ENCODE measurements at regions not wholly inside any gene's neighbourhood (a gene's known extent, or its start where the extent isn't known, plus 50 kb on each side); places are given as distances from the start of the nearest gene placed in this dataset.

- Histone ChIP-seq H2AFZ (ENCODE audit: low read length) (no peak overlapping the region), H2AK5ac (ENCODE audit: low read depth, low read length) (no peak overlapping the region), H3K4ac (ENCODE audit: low read length) (no peak overlapping the region), H3K4me1 (ENCODE audit: control insufficient read depth in 2 of 2, insufficient read depth in 1 of 2, low read depth in 1 of 2, low read length in 2 of 2) (peaks cover 0 to 4% of the 10 kb centered on the region in 2 donors), H4K8ac (ENCODE audit: low read depth, low read length) (no peak overlapping the region), H2BK5ac (ENCODE audit: low read length) (no peak overlapping the region), H3K18ac (ENCODE audit: low read length) (no peak overlapping the region), H3K4me3 (ENCODE audit: low read length in 2 of 2) (no peak overlapping the region), H3K9me3 (replicated peaks in 1 of 2; ENCODE audit: control insufficient read depth in 2 of 2, insufficient read depth in 1 of 2, low read depth in 1 of 2, low read length in 2 of 2) (no peaks in the 10 kb centered on the region), H3K36me3 (replicated peaks in 1 of 2; ENCODE audit: control insufficient read depth in 2 of 2, insufficient read depth in 2 of 2, low read length in 2 of 2) (no peaks in the 10 kb centered on the region), H3K4me2 (ENCODE audit: insufficient read depth, low read length, poor library complexity, severe bottlenecking) (no peak overlapping the region), H3K23ac (ENCODE audit: low read depth, low read length, poor library complexity) (no peak overlapping the region), H3K79me1 (ENCODE audit: low read depth, low read length) (no peaks in the 10 kb centered on the region), H2BK120ac (ENCODE audit: low read depth, low read length) (no peak overlapping the region), H2BK15ac (ENCODE audit: low read length) (no peak overlapping the region), H3K14ac (ENCODE audit: low read length) (no peak overlapping the region), H2BK12ac (ENCODE audit: low read length) (no peak overlapping the region), H3K9ac (ENCODE audit: low read depth, low read length, poor library complexity) (no peak overlapping the region), H3K27me3 (ENCODE audit: control insufficient read depth in 3 of 3, insufficient read depth in 3 of 3, low read depth in 1 of 3, low read length in 3 of 3) (no peaks in the 10 kb centered on the region), H4K91ac (ENCODE audit: low read depth, low read length, poor library complexity) (no peak overlapping the region), H3K27ac (replicated peaks; ENCODE audit: low read length) (no peak overlapping the region)
- WGBS, 2 donors (ENCODE audit: extremely low coverage in 2 of 2, insufficient read length in 2 of 2, insufficient replicate concordance in 1 of 2) = no CpG with 5 or more reads among the region's 2 CpGs
- DNase-seq (ENCODE audit: low spot score) = no peak
Measured at GRCh38 chr3:94379264-94379663, 316.4 kb downstream of the NSUN3 start.

GRCh38 chr3:94394885-94395284 lies 332.0 kb downstream of the NSUN3 start:
- no peak overlapping the region for H2BK120ac ChIP-seq (ENCODE audit: low read depth, low read length)
- no peak overlapping the region for H2AK5ac ChIP-seq (ENCODE audit: low read depth, low read length)

DNA sequence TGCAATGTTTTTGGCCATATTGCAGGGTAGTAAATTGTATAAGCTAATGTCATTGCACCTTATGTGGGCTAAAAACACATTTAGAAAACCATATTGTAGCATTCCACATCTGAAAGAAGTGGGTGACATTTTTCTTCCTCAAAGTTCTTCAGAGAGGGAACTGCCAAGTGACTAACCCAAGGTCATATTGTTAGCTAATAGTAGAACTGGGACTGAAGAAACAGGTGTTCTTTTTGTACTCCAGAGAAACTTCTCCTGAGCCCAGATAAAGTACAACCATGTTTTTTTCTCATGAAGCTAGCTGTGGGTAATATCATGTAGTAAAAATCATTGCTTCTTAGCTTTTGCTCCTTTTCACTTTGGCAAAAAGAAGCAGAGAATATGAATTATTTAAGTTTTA lies 333.0 kb downstream of the NSUN3 start:
- Histone ChIP-seq H3K4me2 (ENCODE audit: insufficient read depth, low read length, poor library complexity, severe bottlenecking) (no peak overlapping the region), H2AFZ (ENCODE audit: low read length) (no peak overlapping the region), H3K36me3 (replicated peaks in 1 of 2; ENCODE audit: control insufficient read depth in 2 of 2, insufficient read depth in 2 of 2, low read length in 2 of 2) (no peaks in the 10 kb centered on the region), H3K4me1 (ENCODE audit: control insufficient read depth in 2 of 2, insufficient read depth in 1 of 2, low read depth in 1 of 2, low read length in 2 of 2) (no peaks in the 10 kb centered on the region), H3K9me3 (replicated peaks in 1 of 2; ENCODE audit: control insufficient read depth in 2 of 2, insufficient read depth in 1 of 2, low read depth in 1 of 2, low read length in 2 of 2) (no peaks in the 10 kb centered on the region), H4K8ac (ENCODE audit: low read depth, low read length) (no peak overlapping the region), H3K18ac (ENCODE audit: low read length) (no peak overlapping the region), H3K4ac (ENCODE audit: low read length) (no peak overlapping the region), H3K4me3 (ENCODE audit: low read length in 2 of 2) (no peak overlapping the region), H2BK12ac (ENCODE audit: low read length) (no peak overlapping the region), H3K23ac (ENCODE audit: low read depth, low read length, poor library complexity) (no peak overlapping the region), H3K9ac (ENCODE audit: low read depth, low read length, poor library complexity) (no peak overlapping the region), H2AK5ac (ENCODE audit: low read depth, low read length) (no peak overlapping the region), H3K27me3 (ENCODE audit: control insufficient read depth in 3 of 3, insufficient read depth in 3 of 3, low read depth in 1 of 3, low read length in 3 of 3) (no peaks in the 10 kb centered on the region), H4K91ac (ENCODE audit: low read depth, low read length, poor library complexity) (no peak overlapping the region), H2BK5ac (ENCODE audit: low read length) (no peak overlapping the region), H3K79me1 (ENCODE audit: low read depth, low read length) (no peaks in the 10 kb centered on the region), H3K14ac (ENCODE audit: low read length) (no peak overlapping the region), H2BK15ac (ENCODE audit: low read length) (no peak overlapping the region), H3K27ac (replicated peaks; ENCODE audit: low read length) (no peak overlapping the region), H2BK120ac (ENCODE audit: low read depth, low read length) (no peak overlapping the region)
- DNase-seq (ENCODE audit: low spot score) = no peak

More at GRCh38 chr3:94394885-94395284, 332.0 kb downstream of the NSUN3 start:
- H3K27ac ChIP-seq (replicated peaks; ENCODE audit: low read length) = no peak overlapping the region
- no peak overlapping the region for H3K4me2 ChIP-seq (ENCODE audit: insufficient read depth, low read length, poor library complexity, severe bottlenecking)
- H4K8ac ChIP-seq (ENCODE audit: low read depth, low read length) = no peak overlapping the region
- H2BK15ac ChIP-seq (ENCODE audit: low read length) = no peak overlapping the region
- H3K9me3 ChIP-seq (replicated peaks in 1 of 2; ENCODE audit: control insufficient read depth in 2 of 2, insufficient read depth in 1 of 2, low read depth in 1 of 2, low read length in 2 of 2) = no peaks in the 10 kb centered on the region
- H3K79me1 ChIP-seq (ENCODE audit: low read depth, low read length) = no peaks in the 10 kb centered on the region
- H3K23ac ChIP-seq (ENCODE audit: low read depth, low read length, poor library complexity) = no peak overlapping the region
- no peak overlapping the region for H4K91ac ChIP-seq (ENCODE audit: low read depth, low read length, poor library complexity)
- no peak overlapping the region for H3K4ac ChIP-seq (ENCODE audit: low read length)
- no peak for DNase-seq (ENCODE audit: low spot score)
- no peak overlapping the region for H3K9ac ChIP-seq (ENCODE audit: low read depth, low read length, poor library complexity)
- H2BK12ac ChIP-seq (ENCODE audit: low read length) = no peak overlapping the region
- no peak overlapping the region for H2BK5ac ChIP-seq (ENCODE audit: low read length)
- no peak overlapping the region for H3K4me3 ChIP-seq (ENCODE audit: low read length in 2 of 2)
- no peaks in the 10 kb centered on the region for H3K4me1 ChIP-seq (ENCODE audit: control insufficient read depth in 2 of 2, insufficient read depth in 1 of 2, low read depth in 1 of 2, low read length in 2 of 2)
- WGBS, 2 donors (ENCODE audit: extremely low coverage in 2 of 2, insufficient read length in 2 of 2, insufficient replicate concordance in 1 of 2) = no CpG with 5 or more reads among the region's 5 CpGs
- H3K14ac ChIP-seq (ENCODE audit: low read length) = no peak overlapping the region
- no peak overlapping the region for H2AFZ ChIP-seq (ENCODE audit: low read length)
- H3K18ac ChIP-seq (ENCODE audit: low read length) = no peak overlapping the region
- H3K27me3 ChIP-seq (ENCODE audit: control insufficient read depth in 3 of 3, insufficient read depth in 3 of 3, low read depth in 1 of 3, low read length in 3 of 3) = no peaks in the 10 kb centered on the region
- H3K36me3 ChIP-seq (replicated peaks in 1 of 2; ENCODE audit: control insufficient read depth in 2 of 2, insufficient read depth in 2 of 2, low read length in 2 of 2) = no peaks in the 10 kb centered on the region

GRCh38 chr3:94398036-94398435 lies 335.2 kb downstream of the NSUN3 start:
- Histone ChIP-seq H3K4me3 (ENCODE audit: low read length in 2 of 2) (no peak overlapping the region), H3K4me2 (ENCODE audit: insufficient read depth, low read length, poor library complexity, severe bottlenecking) (no peak overlapping the region), H3K4me1 (ENCODE audit: control insufficient read depth in 2 of 2, insufficient read depth in 1 of 2, low read depth in 1 of 2, low read length in 2 of 2) (no peaks in the 10 kb centered on the region), H3K27me3 (ENCODE audit: control insufficient read depth in 3 of 3, insufficient read depth in 3 of 3, low read depth in 1 of 3, low read length in 3 of 3) (no peaks in the 10 kb centered on the region), H3K9ac (ENCODE audit: low read depth, low read length, poor library complexity) (no peak overlapping the region), H3K79me1 (ENCODE audit: low read depth, low read length) (no peaks in the 10 kb centered on the region), H3K4ac (ENCODE audit: low read length) (no peak overlapping the region), H2BK12ac (ENCODE audit: low read length) (no peak overlapping the region), H2BK120ac (ENCODE audit: low read depth, low read length) (no peak overlapping the region), H4K91ac (ENCODE audit: low read depth, low read length, poor library complexity) (no peak overlapping the region), H2AFZ (ENCODE audit: low read length) (no peak overlapping the region), H3K36me3 (replicated peaks in 1 of 2; ENCODE audit: control insufficient read depth in 2 of 2, insufficient read depth in 2 of 2, low read length in 2 of 2) (no peaks in the 10 kb centered on the region), H2AK5ac (ENCODE audit: low read depth, low read length) (no peak overlapping the region), H3K18ac (ENCODE audit: low read length) (no peak overlapping the region), H2BK5ac (ENCODE audit: low read length) (no peak overlapping the region), H2BK15ac (ENCODE audit: low read length) (no peak overlapping the region), H3K23ac (ENCODE audit: low read depth, low read length, poor library complexity) (no peak overlapping the region), H3K9me3 (replicated peaks in 1 of 2; ENCODE audit: control insufficient read depth in 2 of 2, insufficient read depth in 1 of 2, low read depth in 1 of 2, low read length in 2 of 2) (no peaks in the 10 kb centered on the region), H4K8ac (ENCODE audit: low read depth, low read length) (no peak overlapping the region), H3K14ac (ENCODE audit: low read length) (no peak overlapping the region), H3K27ac (replicated peaks; ENCODE audit: low read length) (no peak overlapping the region)
- DNase-seq (ENCODE audit: low spot score) = no peak
- no CpG with 5 or more reads among the region's 1 CpG for WGBS, 2 donors (ENCODE audit: extremely low coverage in 2 of 2, insufficient read length in 2 of 2, insufficient replicate concordance in 1 of 2)

Measured in neuronal stem cell (in vitro differentiated cells).